ENCODE measurements at regions not wholly inside any gene's neighbourhood (a gene's known extent, or its start where the extent isn't known, plus 50 kb on each side); places are given as distances from the start of the nearest gene placed in this dataset.

- no peak for TF ChIP-seq EP300 (conservative IDR thresholded peaks at IDR 0.05; ENCODE audit: poor library complexity, severe bottlenecking)
- TF ChIP-seq CTCF (IDR thresholded peaks at IDR 0.05; ENCODE audit: poor library complexity, severe bottlenecking) = no peak
- no peak for TF ChIP-seq REST (IDR thresholded peaks at IDR 0.05; ENCODE audit: borderline replicate concordance)
- no peak for TF ChIP-seq EZH2 (IDR thresholded peaks at IDR 0.05; ENCODE audit: borderline replicate concordance, insufficient read depth, low read length, poor library complexity, severe bottlenecking)
These were observed 103.1 kb upstream of the CXCR4 start for GRCh38 chr2:136221026-136221425.

All from neural cell (in vitro differentiated cells).